ENCODE measurements at regions not wholly inside any gene's neighbourhood (a gene's known extent, or its start where the extent isn't known, plus 50 kb on each side); places are given as distances from the start of the nearest gene placed in this dataset.

- no peak for DNase-seq
These were observed 207.0 kb upstream of the CCDC68 start for GRCh38 chr18:55166260-55166598.

- peak; percentile 47 for DNase-seq
These were observed 204.3 kb upstream of the CCDC68 start for GRCh38 chr18:55163550-55163949.

- no peak for DNase-seq
These were observed 202.7 kb upstream of the CCDC68 start for GRCh38 chr18:55161916-55162315.

- DNase-seq: no peak
These were observed 199.8 kb upstream of the CCDC68 start for GRCh38 chr18:55159027-55159426.

- no peak for DNase-seq
These were observed 199.3 kb upstream of the CCDC68 start for GRCh38 chr18:55158570-55158969.

GRCh38 chr18:55153346-55153745 is 194.1 kb upstream of the CCDC68 start:
- DNase-seq: no peak

GRCh38 chr18:55152801-55153200 is 193.5 kb upstream of the CCDC68 start:
- no peak for DNase-seq

- DNase-seq: no peak
These were observed 190.7 kb upstream of the CCDC68 start for GRCh38 chr18:55149994-55150393.

- no peak for DNase-seq
These were observed 188.5 kb upstream of the CCDC68 start for GRCh38 chr18:55147791-55148190.

GRCh38 chr18:55144193-55144930 is 185.1 kb upstream of the CCDC68 start:
- no peak for DNase-seq

- no peak for DNase-seq
These were observed 183.1 kb upstream of the CCDC68 start for GRCh38 chr18:55142410-55142809.

- no peak for DNase-seq
These were observed 182.1 kb upstream of the CCDC68 start for GRCh38 chr18:55141318-55141717.

- DNase-seq: no peak
These were observed 180.6 kb upstream of the CCDC68 start for GRCh38 chr18:55139836-55140235.

GRCh38 chr18:55139307-55139706 is 180.0 kb upstream of the CCDC68 start:
- DNase-seq: no peak

GRCh38 chr18:55138401-55138800 is 179.1 kb upstream of the CCDC68 start:
- no peak for DNase-seq

- no peak for DNase-seq
These were observed 178.3 kb upstream of the CCDC68 start for GRCh38 chr18:55137602-55138001.

- DNase-seq: no peak
These were observed 177.6 kb upstream of the CCDC68 start for GRCh38 chr18:55136864-55137263.

- no peak for DNase-seq
These were observed 177.0 kb upstream of the CCDC68 start for GRCh38 chr18:55136258-55136657.

GRCh38 chr18:55133378-55133777 is 174.1 kb upstream of the CCDC68 start:
- no peak for DNase-seq

- DNase-seq: no peak
These were observed 169.2 kb upstream of the CCDC68 start for GRCh38 chr18:55128437-55128836.

GRCh38 chr18:55124078-55124763 is 165.0 kb upstream of the CCDC68 start:
- no peak for DNase-seq

- no peak for DNase-seq
These were observed 164.1 kb upstream of the CCDC68 start for GRCh38 chr18:55123361-55123760.

- DNase-seq: no peak
These were observed 162.3 kb upstream of the CCDC68 start for GRCh38 chr18:55121397-55122170.

- DNase-seq: no peak
These were observed 161.6 kb upstream of the CCDC68 start for GRCh38 chr18:55120896-55121295.

All from hematopoietic multipotent progenitor cell treated with erythropoietin and hydrocortisone succinate and interleukin-3 and kit ligand, for 4 days (in vitro differentiated cells).